ENCODE measurements at regions not wholly inside any gene's neighbourhood (a gene's known extent, or its start where the extent isn't known, plus 50 kb on each side); places are given as distances from the start of the nearest gene placed in this dataset.

GRCh38 chr5:135185481-135186065, 151.5 kb upstream of the PITX1 start:
- no peak for TF ChIP-seq POLR2AphosphoS5 (IDR thresholded peaks at IDR 0.05; ENCODE audit: insufficient read depth in 1 of 2, low read depth in 1 of 2)
- TF ChIP-seq POLR2A (IDR thresholded peaks at IDR 0.05), result no peak
- TF ChIP-seq CTCF (IDR thresholded peaks at IDR 0.05), result no peak

All from vagina (tissue), 2 donors.